H9 (cell line): ENCODE measurements at regions not wholly inside any gene's neighbourhood (a gene's known extent, or its start where the extent isn't known, plus 50 kb on each side); places are given as distances from the start of the nearest gene placed in this dataset.
"Not testable (repeated sequence)": the region's sequence is repeated elsewhere in the genome, so short reads cannot be mapped to it uniquely, and the experiment has no call there.

Source experiments
- DNase-seq: peaks from one replicate; pipeline ENCODE4 v3.0.0-alpha.2; 2017
- H2AFZ ChIP-seq: one replicate; pipeline ENCODE4 v1.6.1; 2013; ENCODE audit warnings: mild to moderate bottlenecking, low read length, control low read depth, moderate library complexity
- H2AK5ac ChIP-seq: 2 replicates; pipeline ENCODE4 v1.6.1; 2013; ENCODE audit warnings: low read length, control low read depth, mixed read lengths; ENCODE audit not compliant: insufficient read length
- H2BK120ac ChIP-seq: one replicate; pipeline ENCODE4 v1.6.1; 2013; ENCODE audit warnings: low read depth, mild to moderate bottlenecking, low read length, control low read depth, inconsistent platforms; ENCODE audit not compliant: poor library complexity, severe bottlenecking
- H2BK12ac ChIP-seq: 2 replicates; pipeline ENCODE4 v1.6.1; 2013; ENCODE audit warnings: low read length, control low read depth, mixed read lengths, low read depth; ENCODE audit not compliant: insufficient read length
- H2BK15ac ChIP-seq: 2 replicates; pipeline ENCODE4 v1.6.1; 2013; ENCODE audit warnings: low read depth, low read length, control low read depth
- H2BK20ac ChIP-seq: one replicate; pipeline ENCODE4 v1.6.1; 2013; ENCODE audit warnings: low read depth, mild to moderate bottlenecking, low read length, control low read depth, inconsistent platforms; ENCODE audit not compliant: poor library complexity, severe bottlenecking
- H2BK5ac ChIP-seq: 2 replicates; pipeline ENCODE4 v1.6.1; 2013; ENCODE audit warnings: low read length, control low read depth, mixed read lengths; ENCODE audit not compliant: insufficient read length
- H3K14ac ChIP-seq: 2 replicates; pipeline ENCODE4 v1.6.1; 2013; ENCODE audit warnings: low read length, control low read depth; ENCODE audit not compliant: insufficient read depth
- H3K18ac ChIP-seq: 2 replicates; pipeline ENCODE4 v1.6.1; 2013; ENCODE audit warnings: low read depth, mild to moderate bottlenecking, mixed read lengths, low read length, control low read depth; ENCODE audit not compliant: insufficient read length
- H3K23ac ChIP-seq: 2 replicates; pipeline ENCODE4 v1.6.1; 2013; ENCODE audit warnings: low read length, control low read depth, mixed read lengths, low read depth; ENCODE audit not compliant: insufficient read length
- H3K23me2 ChIP-seq: 2 replicates; pipeline ENCODE4 v1.6.1; 2013; ENCODE audit warnings: low read depth, mild to moderate bottlenecking, mixed read lengths, low read length, control low read depth; ENCODE audit not compliant: insufficient read length, poor library complexity, severe bottlenecking
- H3K27ac ChIP-seq: 2 replicates; pipeline ENCODE4 v1.5.1; 2013; ENCODE audit warnings: low read length, control low read depth, mixed read lengths, low read depth; ENCODE audit not compliant: insufficient read length
- H3K27me3 ChIP-seq: 2 replicates; pipeline ENCODE4 v1.6.1; 2013; ENCODE audit warnings: low read length, control low read depth, inconsistent platforms; ENCODE audit not compliant: insufficient read depth
- H3K4ac ChIP-seq: 2 replicates; pipeline ENCODE4 v1.6.1; 2013; ENCODE audit warnings: low read depth, mild to moderate bottlenecking, control low read depth, inconsistent platforms, low read length, moderate library complexity
- H3K4me1 ChIP-seq: 2 replicates; pipeline ENCODE4 v1.6.1; 2013; ENCODE audit warnings: low read length, control low read depth, inconsistent platforms; ENCODE audit not compliant: insufficient read depth
- H3K4me2 ChIP-seq: 2 replicates; pipeline ENCODE4 v1.6.1; 2013; ENCODE audit warnings: low read length, control low read depth, mixed read lengths; ENCODE audit not compliant: insufficient read length, insufficient read depth
- H3K56ac ChIP-seq: 2 replicates; pipeline ENCODE4 v1.6.1; 2013; ENCODE audit warnings: low read depth, mild to moderate bottlenecking, mixed read lengths, low read length, control low read depth; ENCODE audit not compliant: insufficient read length
- H3K79me1 ChIP-seq: 2 replicates; pipeline ENCODE4 v1.6.1; 2013; ENCODE audit warnings: low read depth, mild to moderate bottlenecking, moderate library complexity, low read length, control low read depth, inconsistent platforms; ENCODE audit not compliant: insufficient read depth, poor library complexity, severe bottlenecking
- H3K79me2 ChIP-seq: 2 replicates; pipeline ENCODE4 v1.6.1; 2013; ENCODE audit warnings: low read length, control low read depth, inconsistent platforms; ENCODE audit not compliant: insufficient read depth
- H3K9ac ChIP-seq: 2 replicates; pipeline ENCODE4 v1.6.1; 2013; ENCODE audit warnings: low read length, control low read depth, mixed read lengths; ENCODE audit not compliant: insufficient read length; ENCODE audit errors: extremely low read depth
- H3K9me3 ChIP-seq: one replicate; pipeline ENCODE4 v1.6.1; 2013; ENCODE audit warnings: low read depth, low read length, inconsistent platforms; ENCODE audit not compliant: control insufficient read depth
- H3T11ph ChIP-seq: one replicate; pipeline ENCODE4 v1.6.1; 2013; ENCODE audit warnings: mild to moderate bottlenecking, low read length, control low read depth, inconsistent platforms
- H4K20me1 ChIP-seq: one replicate; pipeline ENCODE4 v1.6.1; 2013; ENCODE audit not compliant: control insufficient read depth, insufficient read length, insufficient read depth
- H4K5ac ChIP-seq: 2 replicates; pipeline ENCODE4 v1.6.1; 2013; ENCODE audit warnings: low read depth, mild to moderate bottlenecking, mixed read lengths, low read length, control low read depth; ENCODE audit not compliant: insufficient read length
- H4K8ac ChIP-seq: replicated peaks from 2 replicates; pipeline ENCODE4 v1.6.1; 2013; ENCODE audit warnings: low read length, control low read depth, mixed read lengths, low read depth; ENCODE audit not compliant: insufficient read length
- H4K91ac ChIP-seq: 2 replicates; pipeline ENCODE4 v1.6.1; 2013; ENCODE audit warnings: low read depth, mild to moderate bottlenecking, moderate library complexity, mixed read lengths, low read length, control low read depth; ENCODE audit not compliant: insufficient read length
- H3K27ac Mint-ChIP-seq, 3 experiments: 2 replicates in 2 of 3; 3 replicates in 1 of 3; pipeline ENCODE4 v1.8.0; 2020 to 2021; ENCODE audit warnings: mixed read lengths in 3 of 3, mild to moderate bottlenecking in 1 of 3, moderate library complexity in 1 of 3
- H3K27me3 Mint-ChIP-seq: 2 replicates; pipeline ENCODE4 v1.8.0; 2021; ENCODE audit warnings: low read depth, mild to moderate bottlenecking, moderate library complexity, mixed read lengths
- H3K36me3 Mint-ChIP-seq, 3 experiments: 2 replicates in 2 of 3; 3 replicates in 1 of 3; pipeline ENCODE4 v1.8.0; 2020 to 2021; ENCODE audit warnings: low read depth in 3 of 3, mixed read lengths in 3 of 3; ENCODE audit not compliant: insufficient read depth in 1 of 3
- H3K4me1 Mint-ChIP-seq, 2 experiments: 2 replicates each; pipeline ENCODE4 v1.8.0; 2020; ENCODE audit warnings: mixed read lengths in 2 of 2
- H3K4me3 Mint-ChIP-seq, 2 experiments: 2 replicates in 1 of 2; 3 replicates in 1 of 2; pipeline ENCODE4 v1.8.0; 2020 to 2021; ENCODE audit warnings: mild to moderate bottlenecking in 2 of 2, mixed read lengths in 2 of 2, moderate library complexity in 1 of 2
- H3K9me3 Mint-ChIP-seq, 2 experiments: 2 replicates in 1 of 2; 3 replicates in 1 of 2; pipeline ENCODE4 v1.8.0; 2020; ENCODE audit warnings: mild to moderate bottlenecking in 2 of 2, mixed read lengths in 2 of 2, moderate library complexity in 1 of 2
- CTCF ChIP-seq: fragments of 200-600 bp; sonication (generic); conservative IDR thresholded peaks from 3 replicates; pipeline ENCODE4 v1.8.0; 2021; ENCODE audit warnings: antibody characterized with exemption, mild to moderate bottlenecking
- WGBS: extraction: QIAGEN DNeasy Blood & Tissue Kit; methylation state at CpG from one replicate; pipeline ENCODE4 v1.1.7; 2013; ENCODE audit warnings: missing lambda C conversion rate, low lambda C conversion rate, mixed read lengths; ENCODE audit not compliant: insufficient read length; ENCODE audit errors: extremely low coverage; 5-methylcytosine and 5-hydroxymethylcytosine counted together

- H3K23ac ChIP-seq, result no peak overlapping the region
- H3K9me3 ChIP-seq, result no peaks in the 10 kb centered on the region
- H3K79me1 ChIP-seq, result no peaks in the 10 kb centered on the region
- no peak overlapping the region for H3K4me3 Mint-ChIP-seq
- no peaks in the 10 kb centered on the region for H3K79me2 ChIP-seq
- no peak overlapping the region for H2BK12ac ChIP-seq
- no peak overlapping the region for H3K14ac ChIP-seq
- no peak overlapping the region for H4K5ac ChIP-seq
- H3K9ac ChIP-seq, result no peak overlapping the region
- no peak overlapping the region for H2BK5ac ChIP-seq
- no peak for TF ChIP-seq CTCF
- no peak overlapping the region for H4K8ac ChIP-seq
- H3K27ac ChIP-seq, result no peak overlapping the region
- H2BK20ac ChIP-seq, result no peak overlapping the region
- H4K91ac ChIP-seq, result no peak overlapping the region
- no peak overlapping the region for H3K18ac ChIP-seq
- no peak overlapping the region for H2BK120ac ChIP-seq
- H3T11ph ChIP-seq, result no peak overlapping the region
- H3K27me3 ChIP-seq, result peaks cover 22% of the 10 kb centered on the region; the same call in 1 of the 2 replicates
- no peaks in the 10 kb centered on the region; a peak in 1 of 5 replicates for H3K9me3 Mint-ChIP-seq
- no peak overlapping the region for H3K4ac ChIP-seq
- 0 out of 2 replicates have a peak, but pooled peaks cover 3% of the 10 kb centered on the region for H3K4me1 ChIP-seq
- no peaks in the 10 kb centered on the region for H3K23me2 ChIP-seq
- H3K4me1 Mint-ChIP-seq, result peaks cover 11 to 14% of the 10 kb centered on the region in 2 experiments
- H4K20me1 ChIP-seq, result no peaks in the 10 kb centered on the region
- no peak overlapping the region for H3K56ac ChIP-seq
- no peak overlapping the region for H2BK15ac ChIP-seq
- H3K27me3 Mint-ChIP-seq, result peaks cover 72% of the 10 kb centered on the region
- H3K36me3 Mint-ChIP-seq, result no peaks in the 10 kb centered on the region
- H3K27ac Mint-ChIP-seq, result no peak overlapping the region
- H2AK5ac ChIP-seq, result no peak overlapping the region
- WGBS, result no CpG with 5 or more reads among the region's 7 CpGs
- no peak for DNase-seq
- no peak overlapping the region for H3K4me2 ChIP-seq
- no peak overlapping the region for H2AFZ ChIP-seq
These were observed 284.1 kb downstream of the KIF20B start for GRCh38 chr10:89985446-89985845.

- not testable (repeated sequence) for H3K23me2 ChIP-seq, DNase-seq, H3K4me1 ChIP-seq, H2BK12ac ChIP-seq, H4K91ac ChIP-seq, H4K8ac ChIP-seq, H3K4ac ChIP-seq, H3T11ph ChIP-seq, H3K18ac ChIP-seq, H3K4me1 Mint-ChIP-seq, H3K56ac ChIP-seq, H3K27me3 ChIP-seq, H2AK5ac ChIP-seq, H3K9ac ChIP-seq, H4K5ac ChIP-seq, H3K4me2 ChIP-seq, H3K36me3 Mint-ChIP-seq, H3K79me1 ChIP-seq, H3K27ac ChIP-seq, H2AFZ ChIP-seq, H3K27ac Mint-ChIP-seq, H3K4me3 Mint-ChIP-seq, H3K79me2 ChIP-seq, H4K20me1 ChIP-seq, H3K14ac ChIP-seq, H3K9me3 Mint-ChIP-seq, H2BK120ac ChIP-seq, H2BK5ac ChIP-seq, H2BK20ac ChIP-seq, H3K9me3 ChIP-seq, H3K23ac ChIP-seq, H2BK15ac ChIP-seq
- H3K27me3 Mint-ChIP-seq, result peaks cover 47% of the 10 kb centered on the region
These were observed 287.0 kb downstream of the KIF20B start for GRCh38 chr10:89988361-89988760.
